HUES6 (cell line): ENCODE measurements at regions not wholly inside any gene's neighbourhood (a gene's known extent, or its start where the extent isn't known, plus 50 kb on each side); places are given as distances from the start of the nearest gene placed in this dataset.

Experiments used
- H3K27ac ChIP-seq: 2 replicates; pipeline ENCODE4 v1.7.0; 2013; ENCODE audit warnings: low read depth, mild to moderate bottlenecking, low read length, inconsistent platforms
- H3K27me3 ChIP-seq: 2 replicates; pipeline ENCODE4 v1.6.1; 2013; ENCODE audit warnings: low read length; ENCODE audit not compliant: control insufficient read depth, insufficient read depth
- H3K36me3 ChIP-seq: 2 replicates; pipeline ENCODE4 v1.6.1; 2013; ENCODE audit warnings: low read length; ENCODE audit not compliant: control insufficient read depth, insufficient read depth
- H3K4me1 ChIP-seq: 2 replicates; pipeline ENCODE4 v1.6.1; 2013; ENCODE audit warnings: low read length; ENCODE audit not compliant: control insufficient read depth, insufficient read depth
- H3K4me3 ChIP-seq: 2 replicates; pipeline ENCODE4 v1.5.1; 2013; ENCODE audit warnings: low read depth, low read length
- H3K9ac ChIP-seq: one replicate; pipeline ENCODE4 v1.6.1; 2013; ENCODE audit warnings: mild to moderate bottlenecking, low read length
- H3K9me3 ChIP-seq: 2 replicates; pipeline ENCODE4 v1.6.1; 2013; ENCODE audit warnings: low read depth, low read length; ENCODE audit not compliant: control insufficient read depth, insufficient read depth

- Histone ChIP-seq H3K4me3 (no peak overlapping the region), H3K4me1 (peaks cover 15% of the 10 kb centered on the region), H3K27ac (no peak overlapping the region), H3K9me3 (no peaks in the 10 kb centered on the region), H3K36me3 (no peaks in the 10 kb centered on the region), H3K9ac (no peak overlapping the region), H3K27me3 (peaks cover 35% of the 10 kb centered on the region)
Measured at GRCh38 chr10:105699504-105699903, 1058.4 kb downstream of the SORCS3 start.

- Histone ChIP-seq H3K27me3 (peaks cover 28% of the 10 kb centered on the region), H3K9me3 (no peaks in the 10 kb centered on the region), H3K9ac (no peak overlapping the region), H3K27ac (no peak overlapping the region), H3K4me1 (peaks cover 15% of the 10 kb centered on the region), H3K4me3 (no peak overlapping the region), H3K36me3 (no peaks in the 10 kb centered on the region)
Measured at GRCh38 chr10:105698592-105698991, 1057.5 kb downstream of the SORCS3 start.

- Histone ChIP-seq H3K27ac (no peak overlapping the region), H3K9ac (no peak overlapping the region), H3K27me3 (peaks cover 27% of the 10 kb centered on the region), H3K4me1 (peaks cover 15% of the 10 kb centered on the region), H3K9me3 (no peaks in the 10 kb centered on the region), H3K4me3 (no peak overlapping the region), H3K36me3 (no peaks in the 10 kb centered on the region)
Measured at GRCh38 chr10:105697290-105697780, 1056.2 kb downstream of the SORCS3 start.

- Histone ChIP-seq H3K27ac (no peak overlapping the region), H3K27me3 (no peaks in the 10 kb centered on the region; the same call in 1 of the 2 replicates), H3K9ac (no peak overlapping the region), H3K36me3 (no peaks in the 10 kb centered on the region), H3K4me3 (no peak overlapping the region), H3K4me1 (no peaks in the 10 kb centered on the region), H3K9me3 (no peaks in the 10 kb centered on the region)
Measured at GRCh38 chr10:105691811-105692210, 1050.7 kb downstream of the SORCS3 start.

- H3K36me3 ChIP-seq: no peaks in the 10 kb centered on the region
- no peak overlapping the region for H3K27ac ChIP-seq
- H3K9me3 ChIP-seq: peaks cover 4% of the 10 kb centered on the region; the same call in 1 of the 2 replicates
- H3K4me1 ChIP-seq: peaks cover 9% of the 10 kb centered on the region; the same call in 1 of the 2 replicates
- no peak overlapping the region for H3K4me3 ChIP-seq
- no peaks in the 10 kb centered on the region for H3K27me3 ChIP-seq
- H3K9ac ChIP-seq: no peak overlapping the region
Measured at GRCh38 chr10:105682911-105683310, 1041.8 kb downstream of the SORCS3 start.

- H3K4me1 ChIP-seq: peaks cover 9% of the 10 kb centered on the region; the same call in 1 of the 2 replicates
- no peak overlapping the region for H3K27ac ChIP-seq
- H3K4me3 ChIP-seq: no peak overlapping the region
- H3K9ac ChIP-seq: no peak overlapping the region
- no peaks in the 10 kb centered on the region for H3K27me3 ChIP-seq
- H3K36me3 ChIP-seq: no peaks in the 10 kb centered on the region
- peaks cover 12% of the 10 kb centered on the region for H3K9me3 ChIP-seq
Measured at GRCh38 chr10:105681051-105681450, 1040.0 kb downstream of the SORCS3 start.

- Histone ChIP-seq H3K4me3 (no peak overlapping the region), H3K9me3 (peaks cover 14% of the 10 kb centered on the region), H3K9ac (no peak overlapping the region), H3K27me3 (no peaks in the 10 kb centered on the region), H3K27ac (no peak overlapping the region), H3K36me3 (no peaks in the 10 kb centered on the region), H3K4me1 (peaks cover 9% of the 10 kb centered on the region; the same call in 1 of the 2 replicates)
Measured at GRCh38 chr10:105679781-105680180, 1038.7 kb downstream of the SORCS3 start.

- Histone ChIP-seq H3K27me3 (no peaks in the 10 kb centered on the region), H3K9ac (no peak overlapping the region), H3K36me3 (no peaks in the 10 kb centered on the region), H3K4me3 (peak overlapping the region; percentile 8; the same call in 1 of the 2 replicates), H3K27ac (peak overlapping the region; percentile 48; the same call in 1 of the 2 replicates), H3K4me1 (no peaks in the 10 kb centered on the region; the same call in 1 of the 2 replicates), H3K9me3 (peaks cover 15% of the 10 kb centered on the region)
Measured at GRCh38 chr10:105675333-105675732, 1034.2 kb downstream of the SORCS3 start.

- Histone ChIP-seq H3K9ac (no peak overlapping the region), H3K4me3 (no peak overlapping the region), H3K27ac (no peak overlapping the region), H3K4me1 (no peaks in the 10 kb centered on the region; the same call in 1 of the 2 replicates), H3K27me3 (no peaks in the 10 kb centered on the region), H3K36me3 (no peaks in the 10 kb centered on the region), H3K9me3 (peaks cover 15% of the 10 kb centered on the region)
Measured at GRCh38 chr10:105674448-105674847, 1033.4 kb downstream of the SORCS3 start.

GRCh38 chr10:105658696-105659095 is 1017.6 kb downstream of the SORCS3 start:
- Histone ChIP-seq H3K27me3 (no peaks in the 10 kb centered on the region), H3K36me3 (no peaks in the 10 kb centered on the region), H3K4me3 (no peak overlapping the region), H3K9ac (no peak overlapping the region), H3K4me1 (peaks cover 8% of the 10 kb centered on the region), H3K27ac (no peak overlapping the region), H3K9me3 (no peaks in the 10 kb centered on the region)

- H3K9me3 ChIP-seq: no peaks in the 10 kb centered on the region
- H3K4me3 ChIP-seq: no peak overlapping the region
- H3K27me3 ChIP-seq: no peaks in the 10 kb centered on the region
- no peak overlapping the region for H3K9ac ChIP-seq
- no peak overlapping the region for H3K27ac ChIP-seq
- H3K36me3 ChIP-seq: no peaks in the 10 kb centered on the region
- H3K4me1 ChIP-seq: peaks cover 8% of the 10 kb centered on the region
Measured at GRCh38 chr10:105656856-105657255, 1015.8 kb downstream of the SORCS3 start.
